Hematopoietic multipotent progenitor cell treated with erythropoietin and hydrocortisone succinate and interleukin-3 and kit ligand, for 6 days (in vitro differentiated cells): ENCODE measurements at regions not wholly inside any gene's neighbourhood (a gene's known extent, or its start where the extent isn't known, plus 50 kb on each side); places are given as distances from the start of the nearest gene placed in this dataset.

Experiments used
- DNase-seq: peaks from one replicate; pipeline ENCODE4 v3.0.0-alpha.2; 2015

- no peak for DNase-seq
Measured at GRCh38 chr11:80365076-80365725, 924.4 kb upstream of the TENM4 start.

GRCh38 chr11:80362563-80363340, 921.9 kb upstream of the TENM4 start:
- no peak for DNase-seq

- DNase-seq, result no peak
Measured at GRCh38 chr11:80355251-80355650, 914.4 kb upstream of the TENM4 start.

GRCh38 chr11:80350541-80350940, 909.7 kb upstream of the TENM4 start:
- no peak for DNase-seq

GRCh38 chr11:80349997-80350396, 909.2 kb upstream of the TENM4 start:
- DNase-seq, result no peak

GRCh38 chr11:80346353-80347059, 905.7 kb upstream of the TENM4 start:
- DNase-seq, result no peak

- no peak for DNase-seq
Measured at GRCh38 chr11:80343436-80343835, 902.6 kb upstream of the TENM4 start.

- no peak for DNase-seq
Measured at GRCh38 chr11:80338231-80338630, 897.4 kb upstream of the TENM4 start.

- DNase-seq, result no peak
Measured at GRCh38 chr11:80331694-80332093, 890.9 kb upstream of the TENM4 start.

- DNase-seq, result no peak
Measured at GRCh38 chr11:80330264-80330663, 889.4 kb upstream of the TENM4 start.

GRCh38 chr11:80328774-80329173, 887.9 kb upstream of the TENM4 start:
- DNase-seq, result no peak

GRCh38 chr11:80327956-80328614, 887.3 kb upstream of the TENM4 start:
- no peak for DNase-seq

GRCh38 chr11:80321786-80322185, 881.0 kb upstream of the TENM4 start:
- DNase-seq, result no peak

- peak; percentile 1 for DNase-seq
Measured at GRCh38 chr11:80320765-80321164, 879.9 kb upstream of the TENM4 start.

- DNase-seq, result no peak
Measured at GRCh38 chr11:80320226-80320625, 879.4 kb upstream of the TENM4 start.

- DNase-seq, result no peak
Measured at GRCh38 chr11:80317612-80318011, 876.8 kb upstream of the TENM4 start.

GRCh38 chr11:80315200-80315599, 874.4 kb upstream of the TENM4 start:
- no peak for DNase-seq

- no peak for DNase-seq
Measured at GRCh38 chr11:80309301-80309700, 868.5 kb upstream of the TENM4 start.

GRCh38 chr11:80307676-80308075, 866.8 kb upstream of the TENM4 start:
- no peak for DNase-seq

- DNase-seq, result no peak
Measured at GRCh38 chr11:80297858-80298632, 857.2 kb upstream of the TENM4 start.

GRCh38 chr11:80293293-80293692, 852.5 kb upstream of the TENM4 start:
- no peak for DNase-seq

GRCh38 chr11:80284946-80285785, 844.3 kb upstream of the TENM4 start:
- DNase-seq, result no peak
